Activated CD4-positive, alpha-beta memory T cell treated with anti-CD3 and anti-CD28 coated beads, Interleukin-2, amount 10 ng/mL, durations not matched to agents 7 days and 5 days (primary cell): ENCODE measurements at regions not wholly inside any gene's neighbourhood (a gene's known extent, or its start where the extent isn't known, plus 50 kb on each side); places are given as distances from the start of the nearest gene placed in this dataset.

ENCODE experiments used
- CTCF ChIA-PET: fragments of 350-600 bp; sonication (Branson Sonifier 250); formaldehyde crosslinking; loops from one replicate; lab custom pipeline; 2021; ENCODE audit warnings: antibody characterized with exemption, inconsistent platforms; lab: Charles Lee
- POLR2A ChIA-PET: fragments of 350-600 bp; sonication (Branson Sonifier 250); formaldehyde crosslinking; loops from one replicate; lab custom pipeline; 2021; ENCODE audit warnings: antibody characterized with exemption; lab: Charles Lee
- DNase-seq: peaks from one replicate; pipeline ENCODE4 v3.0.0-alpha.2; 2020
- H3K27ac Mint-ChIP-seq: one replicate; pipeline ENCODE4 v1.8.0; 2021; ENCODE audit warnings: mild to moderate bottlenecking, mixed read lengths
- H3K27me3 Mint-ChIP-seq: one replicate; pipeline ENCODE4 v1.8.0; 2021; ENCODE audit warnings: mixed read lengths
- H3K36me3 Mint-ChIP-seq: one replicate; pipeline ENCODE4 v1.8.0; 2021; ENCODE audit warnings: low read depth, mixed read lengths
- H3K4me1 Mint-ChIP-seq: one replicate; pipeline ENCODE4 v1.8.0; 2021; ENCODE audit warnings: mixed read lengths
- H3K4me3 Mint-ChIP-seq: one replicate; pipeline ENCODE4 v1.8.0; 2021; ENCODE audit warnings: mild to moderate bottlenecking, mixed read lengths
- H3K9me3 Mint-ChIP-seq: one replicate; pipeline ENCODE4 v1.8.0; 2021; ENCODE audit warnings: mixed read lengths

- DNase-seq, result peak; percentile 20
- Mint-ChIP-seq H3K9me3 (no peaks in the 10 kb centered on the region), H3K27me3 (peaks cover 12% of the 10 kb centered on the region), H3K4me3 (no peak overlapping the region), H3K4me1 (no peaks in the 10 kb centered on the region), H3K27ac (no peak overlapping the region), H3K36me3 (no peaks in the 10 kb centered on the region)
- CTCF ChIA-PET, result interaction anchor here (0.7 to 2.2 kb wide), 12 partner anchors 9 to 701 kb away, joined by 3 to 11 read pairs (median 4); no protein-coding TSS in a partner anchor
- POLR2A ChIA-PET, result no interaction called here
Measured at GRCh38 chr18:11553098-11553940, 56.1 kb upstream of the SLC35G4 start.

GRCh38 chr18:11548916-11549551, 60.4 kb upstream of the SLC35G4 start:
- DNase-seq, result no peak
- H3K4me1 Mint-ChIP-seq, result no peaks in the 10 kb centered on the region
- H3K4me3 Mint-ChIP-seq, result no peak overlapping the region
- POLR2A ChIA-PET, result no interaction called here
- H3K9me3 Mint-ChIP-seq, result peaks cover 5% of the 10 kb centered on the region
- no peaks in the 10 kb centered on the region for H3K36me3 Mint-ChIP-seq
- CTCF ChIA-PET, result no interaction called here
- H3K27ac Mint-ChIP-seq, result no peak overlapping the region
- H3K27me3 Mint-ChIP-seq, result peaks cover 4% of the 10 kb centered on the region

GRCh38 chr18:11548396-11548795, 61.0 kb upstream of the SLC35G4 start:
- H3K9me3 Mint-ChIP-seq, result peaks cover 6% of the 10 kb centered on the region
- POLR2A ChIA-PET, result no interaction called here
- peaks cover 3% of the 10 kb centered on the region for H3K27me3 Mint-ChIP-seq
- H3K4me3 Mint-ChIP-seq, result no peak overlapping the region
- no peak for DNase-seq
- H3K36me3 Mint-ChIP-seq, result no peaks in the 10 kb centered on the region
- H3K4me1 Mint-ChIP-seq, result no peaks in the 10 kb centered on the region
- CTCF ChIA-PET, result no interaction called here
- no peak overlapping the region for H3K27ac Mint-ChIP-seq

- no peak for DNase-seq
- no peaks in the 10 kb centered on the region for H3K27me3 Mint-ChIP-seq
- ChIA-PET CTCF (no interaction called here), POLR2A (no interaction called here)
- no peak overlapping the region for H3K4me3 Mint-ChIP-seq
- no peaks in the 10 kb centered on the region for H3K36me3 Mint-ChIP-seq
- H3K27ac Mint-ChIP-seq, result no peak overlapping the region
- H3K4me1 Mint-ChIP-seq, result no peaks in the 10 kb centered on the region
- H3K9me3 Mint-ChIP-seq, result peaks cover 6% of the 10 kb centered on the region
Measured at GRCh38 chr18:11544060-11544633, 65.2 kb upstream of the SLC35G4 start.

- Mint-ChIP-seq H3K27ac (no peak overlapping the region), H3K9me3 (peaks cover 4% of the 10 kb centered on the region), H3K36me3 (no peaks in the 10 kb centered on the region), H3K4me3 (no peak overlapping the region), H3K27me3 (no peaks in the 10 kb centered on the region), H3K4me1 (no peaks in the 10 kb centered on the region)
- ChIA-PET POLR2A (no interaction called here), CTCF (interaction anchor here (2.8 kb wide), 1 partner anchor 12 kb away, joined by 11 read pairs; no protein-coding TSS in a partner anchor)
- DNase-seq, result no peak
Measured at GRCh38 chr18:11541179-11541578, 68.2 kb upstream of the SLC35G4 start.

GRCh38 chr18:11533942-11534496, 75.4 kb upstream of the SLC35G4 start:
- Mint-ChIP-seq H3K27me3 (no peaks in the 10 kb centered on the region), H3K4me1 (no peaks in the 10 kb centered on the region), H3K27ac (no peak overlapping the region), H3K36me3 (no peaks in the 10 kb centered on the region), H3K4me3 (no peak overlapping the region), H3K9me3 (no peaks in the 10 kb centered on the region)
- no peak for DNase-seq
- ChIA-PET CTCF (no interaction called here), POLR2A (no interaction called here)

GRCh38 chr18:11533513-11533890, 75.9 kb upstream of the SLC35G4 start:
- Mint-ChIP-seq H3K27me3 (no peaks in the 10 kb centered on the region), H3K4me1 (no peaks in the 10 kb centered on the region), H3K27ac (no peak overlapping the region), H3K4me3 (no peak overlapping the region), H3K36me3 (no peaks in the 10 kb centered on the region), H3K9me3 (no peaks in the 10 kb centered on the region)
- POLR2A ChIA-PET, result no interaction called here
- CTCF ChIA-PET, result no interaction called here
- no peak for DNase-seq

- no peak overlapping the region for H3K27ac Mint-ChIP-seq
- no peaks in the 10 kb centered on the region for H3K27me3 Mint-ChIP-seq
- H3K4me3 Mint-ChIP-seq, result no peak overlapping the region
- no peaks in the 10 kb centered on the region for H3K4me1 Mint-ChIP-seq
- no peaks in the 10 kb centered on the region for H3K9me3 Mint-ChIP-seq
- no peaks in the 10 kb centered on the region for H3K36me3 Mint-ChIP-seq
- ChIA-PET POLR2A (no interaction called here), CTCF (no interaction called here)
- DNase-seq, result no peak
Measured at GRCh38 chr18:11532758-11533512, 76.5 kb upstream of the SLC35G4 start.

GRCh38 chr18:11529081-11529480, 80.3 kb upstream of the SLC35G4 start:
- H3K4me1 Mint-ChIP-seq, result no peaks in the 10 kb centered on the region
- no peak for DNase-seq
- H3K4me3 Mint-ChIP-seq, result no peak overlapping the region
- ChIA-PET POLR2A (no interaction called here), CTCF (no interaction called here)
- no peaks in the 10 kb centered on the region for H3K36me3 Mint-ChIP-seq
- no peaks in the 10 kb centered on the region for H3K27me3 Mint-ChIP-seq
- H3K27ac Mint-ChIP-seq, result no peak overlapping the region
- H3K9me3 Mint-ChIP-seq, result no peaks in the 10 kb centered on the region

- H3K27me3 Mint-ChIP-seq, result peaks cover 3% of the 10 kb centered on the region
- no peaks in the 10 kb centered on the region for H3K4me1 Mint-ChIP-seq
- ChIA-PET CTCF (interaction anchor here (1.5 kb wide), 1 partner anchor 9 kb away, joined by 5 read pairs; no protein-coding TSS in a partner anchor), POLR2A (no interaction called here)
- H3K4me3 Mint-ChIP-seq, result no peak overlapping the region
- DNase-seq, result no peak
- H3K27ac Mint-ChIP-seq, result no peak overlapping the region
- no peaks in the 10 kb centered on the region for H3K36me3 Mint-ChIP-seq
- H3K9me3 Mint-ChIP-seq, result no peaks in the 10 kb centered on the region
Measured at GRCh38 chr18:11526675-11527074, 82.7 kb upstream of the SLC35G4 start.

- ChIA-PET POLR2A (no interaction called here), CTCF (interaction anchor here (1.6 kb wide), 1 partner anchor 29 kb away, joined by 5 read pairs; no protein-coding TSS in a partner anchor)
- no peaks in the 10 kb centered on the region for H3K4me1 Mint-ChIP-seq
Measured at GRCh38 chr18:11523804-11524203, 85.6 kb upstream of the SLC35G4 start.

GRCh38 chr18:11522992-11523391, 86.4 kb upstream of the SLC35G4 start:
- Mint-ChIP-seq H3K4me1 (no peaks in the 10 kb centered on the region), H3K4me3 (no peak overlapping the region), H3K27me3 (peaks cover 3% of the 10 kb centered on the region), H3K27ac (no peak overlapping the region), H3K9me3 (no peaks in the 10 kb centered on the region), H3K36me3 (no peaks in the 10 kb centered on the region)
- ChIA-PET POLR2A (no interaction called here), CTCF (interaction anchor here (1.6 kb wide), 1 partner anchor 30 kb away, joined by 5 read pairs; no protein-coding TSS in a partner anchor)
- no peak for DNase-seq

More at GRCh38 chr18:11523804-11524203, 85.6 kb upstream of the SLC35G4 start:
- H3K27ac Mint-ChIP-seq, result no peak overlapping the region
- no peak for DNase-seq
- H3K9me3 Mint-ChIP-seq, result no peaks in the 10 kb centered on the region
- H3K36me3 Mint-ChIP-seq, result no peaks in the 10 kb centered on the region
- H3K4me3 Mint-ChIP-seq, result no peak overlapping the region
- H3K27me3 Mint-ChIP-seq, result peaks cover 3% of the 10 kb centered on the region
